Caco-2 (cell line): ENCODE measurements at regions not wholly inside any gene's neighbourhood (a gene's known extent, or its start where the extent isn't known, plus 50 kb on each side); places are given as distances from the start of the nearest gene placed in this dataset.

Experiments
- BruUV-seq: library from RNA; stranded (reverse); fragments of 400-500 nt; replicated peaks from 2 replicates; lab custom pipeline; 2021; lab: Mats Ljungman, UMichigan
- CTCF ChIA-PET: fragments of 300-600 bp; sonication (Branson Sonifier 250); formaldehyde crosslinking; loops from one replicate; lab custom pipeline; 2022; ENCODE audit warnings: antibody characterized with exemption; lab: Charles Lee
- POLR2A ChIA-PET: fragments of 300-600 bp; sonication (Branson Sonifier 250); formaldehyde crosslinking; loops from one replicate; lab custom pipeline; 2022; ENCODE audit warnings: antibody characterized with exemption; lab: Charles Lee
- DNase-seq, 2 experiments: peaks; one replicate each; pipeline versions ENCODE4 v3.0.0 to v3.0.0-alpha.2; 2020 to 2022
- H3K27me3 ChIP-seq: replicated peaks from 2 replicates; pipeline ENCODE4 v1.6.0; 2011; ENCODE audit warnings: low read length; ENCODE audit not compliant: control insufficient read depth, insufficient read depth
- H3K36me3 ChIP-seq: 2 replicates; pipeline ENCODE4 v1.5.1; 2011; ENCODE audit warnings: low read length; ENCODE audit not compliant: control insufficient read depth, insufficient read depth
- H3K4me1 ChIP-seq: fragments of 250-450 bp; sonication (Bioruptor Pico); 2 replicates; pipeline ENCODE4 v1.5.1; 2020; ENCODE audit warnings: mild to moderate bottlenecking
- H3K4me3 ChIP-seq: 2 replicates; pipeline ENCODE4 v1.5.1; 2011; ENCODE audit warnings: low read depth, mild to moderate bottlenecking, control low read depth, low read length
- H3K9me3 ChIP-seq: fragments of 250-450 bp; sonication (Bioruptor Pico); 2 replicates; pipeline ENCODE4 v1.5.1; 2020; ENCODE audit warnings: mild to moderate bottlenecking, moderate library complexity
- H3K27ac Mint-ChIP-seq: one replicate; pipeline ENCODE4 v1.8.0; 2022; ENCODE audit warnings: mixed read lengths; ENCODE audit not compliant: unreplicated experiment
- H3K27me3 Mint-ChIP-seq: one replicate; pipeline ENCODE4 v1.8.0; 2022; ENCODE audit warnings: mixed read lengths; ENCODE audit not compliant: insufficient read depth, unreplicated experiment
- H3K36me3 Mint-ChIP-seq: one replicate; pipeline ENCODE4 v1.8.0; 2022; ENCODE audit warnings: mild to moderate bottlenecking, mixed read lengths; ENCODE audit not compliant: insufficient read depth, unreplicated experiment
- H3K4me1 Mint-ChIP-seq: one replicate; pipeline ENCODE4 v1.8.0; 2022; ENCODE audit warnings: low read depth, mixed read lengths; ENCODE audit not compliant: unreplicated experiment
- H3K4me3 Mint-ChIP-seq: one replicate; pipeline ENCODE4 v1.8.0; 2022; ENCODE audit warnings: mild to moderate bottlenecking, moderate library complexity, mixed read lengths; ENCODE audit not compliant: unreplicated experiment
- H3K9me3 Mint-ChIP-seq: one replicate; pipeline ENCODE4 v1.8.0; 2022; ENCODE audit warnings: mixed read lengths; ENCODE audit not compliant: unreplicated experiment
- intact Hi-C: fragments of 100-400 bp; cut with micrococcal nuclease; formaldehyde crosslinking; loops from one replicate; pipeline ENCODE4 v1.10.0; 2022; ENCODE audit not compliant: unreplicated experiment
- TF ChIP-seq, protein P1 (sequence below), 2 experiments: fragments of 200-600 bp in 1 of 2; IDR thresholded peaks; 1 replicate in 1 of 2; 2 replicates in 1 of 2; pipeline versions ENCODE4 v1.5.1 to v1.8.0; 2011 to 2022; ENCODE audit warnings: antibody characterized with exemption in 1 of 2, control low read depth in 1 of 2, inconsistent platforms in 1 of 2, low read depth in 1 of 2, low read length in 1 of 2, mild to moderate bottlenecking in 1 of 2, moderate library complexity in 1 of 2; ENCODE audit not compliant: insufficient read depth in 1 of 2, severe bottlenecking in 1 of 2, unreplicated experiment in 1 of 2

DNA sequence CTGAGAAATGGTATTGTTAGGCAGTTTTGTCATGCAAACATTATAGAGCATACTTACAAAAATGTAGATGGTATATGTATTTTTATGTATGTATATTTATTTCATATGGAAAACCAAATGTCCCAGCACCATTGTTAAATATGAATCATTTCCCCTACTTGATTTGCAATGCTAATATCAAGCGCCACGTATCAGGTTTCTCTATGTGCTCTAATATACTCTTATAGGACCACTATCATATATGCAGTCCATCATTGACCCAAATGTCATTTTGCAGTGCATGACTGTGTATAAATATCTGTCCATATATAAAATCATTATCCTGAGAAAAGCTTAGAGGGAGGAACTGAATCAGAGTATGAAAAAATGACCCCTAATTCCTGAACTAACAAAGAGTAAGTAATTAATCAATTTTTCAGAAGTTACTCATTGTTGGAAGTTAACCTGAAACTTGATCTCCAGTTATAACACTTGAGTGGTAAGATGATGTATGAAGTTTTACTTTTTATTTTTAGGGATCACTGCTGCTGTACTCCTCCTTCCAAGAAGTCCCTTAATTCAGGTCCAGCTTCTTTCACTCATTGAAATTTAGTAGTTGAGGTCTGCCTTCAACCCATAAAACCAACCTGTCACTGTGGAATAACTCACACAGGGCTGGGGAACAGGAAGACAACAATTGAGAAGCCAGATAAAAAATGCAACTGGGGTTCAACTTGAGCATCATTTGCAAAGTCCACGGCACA lies 134.8 kb upstream of the LDB2 start:
- Mint-ChIP-seq H3K27ac (no peak overlapping the region), H3K4me1 (no peaks in the 10 kb centered on the region), H3K4me3 (no peak overlapping the region), H3K36me3 (no peaks in the 10 kb centered on the region), H3K9me3 (no peaks in the 10 kb centered on the region), H3K27me3 (peaks cover 10% of the 10 kb centered on the region)
- no peaks in the 10 kb centered on the region for H3K9me3 ChIP-seq
- ChIA-PET CTCF (no interaction called here), POLR2A (no interaction called here)
- H3K27me3 ChIP-seq = no peaks in the 10 kb centered on the region
- intact Hi-C loops = no loop called here
- TF ChIP-seq, protein P1, sequence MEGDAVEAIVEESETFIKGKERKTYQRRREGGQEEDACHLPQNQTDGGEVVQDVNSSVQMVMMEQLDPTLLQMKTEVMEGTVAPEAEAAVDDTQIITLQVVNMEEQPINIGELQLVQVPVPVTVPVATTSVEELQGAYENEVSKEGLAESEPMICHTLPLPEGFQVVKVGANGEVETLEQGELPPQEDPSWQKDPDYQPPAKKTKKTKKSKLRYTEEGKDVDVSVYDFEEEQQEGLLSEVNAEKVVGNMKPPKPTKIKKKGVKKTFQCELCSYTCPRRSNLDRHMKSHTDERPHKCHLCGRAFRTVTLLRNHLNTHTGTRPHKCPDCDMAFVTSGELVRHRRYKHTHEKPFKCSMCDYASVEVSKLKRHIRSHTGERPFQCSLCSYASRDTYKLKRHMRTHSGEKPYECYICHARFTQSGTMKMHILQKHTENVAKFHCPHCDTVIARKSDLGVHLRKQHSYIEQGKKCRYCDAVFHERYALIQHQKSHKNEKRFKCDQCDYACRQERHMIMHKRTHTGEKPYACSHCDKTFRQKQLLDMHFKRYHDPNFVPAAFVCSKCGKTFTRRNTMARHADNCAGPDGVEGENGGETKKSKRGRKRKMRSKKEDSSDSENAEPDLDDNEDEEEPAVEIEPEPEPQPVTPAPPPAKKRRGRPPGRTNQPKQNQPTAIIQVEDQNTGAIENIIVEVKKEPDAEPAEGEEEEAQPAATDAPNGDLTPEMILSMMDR (IDR thresholded peaks at IDR 0.05; ENCODE audit: insufficient read depth in 1 of 2, low read depth in 1 of 2, low read length in 1 of 2, severe bottlenecking in 1 of 2, unreplicated experiment in 1 of 2) = no peak
- no peak overlapping the region for H3K4me3 ChIP-seq
- DNase-seq = no peak
- H3K4me1 ChIP-seq = no peaks in the 10 kb centered on the region
- H3K36me3 ChIP-seq = no peaks in the 10 kb centered on the region
- BruUV-seq = no TSS peak

DNA sequence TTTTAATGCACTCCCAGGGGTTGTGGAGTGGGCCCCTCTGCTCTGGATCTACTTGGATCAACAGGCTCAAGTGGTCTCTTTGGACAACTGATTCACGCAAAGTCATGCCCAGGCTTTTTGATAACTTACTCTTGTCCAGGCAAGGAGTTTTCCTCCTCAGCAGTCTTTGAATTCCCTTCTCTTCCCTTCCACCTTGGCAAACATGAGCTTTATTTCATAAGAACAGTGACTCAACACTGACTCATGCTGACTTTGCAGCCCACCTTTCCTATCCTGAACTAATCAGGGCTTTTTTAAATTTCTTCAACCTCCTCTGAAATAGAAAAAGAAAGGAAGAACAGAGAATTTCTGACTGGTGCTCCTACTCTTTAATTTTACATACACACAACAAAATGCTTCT lies 132.1 kb upstream of the LDB2 start:
- no peaks in the 10 kb centered on the region for H3K9me3 ChIP-seq
- no peak overlapping the region for H3K4me3 ChIP-seq
- no peaks in the 10 kb centered on the region for H3K27me3 ChIP-seq
- ChIA-PET CTCF (no interaction called here), POLR2A (no interaction called here)
- H3K4me1 ChIP-seq = no peaks in the 10 kb centered on the region
- Mint-ChIP-seq H3K27me3 (peaks cover 13% of the 10 kb centered on the region), H3K4me1 (no peaks in the 10 kb centered on the region), H3K36me3 (no peaks in the 10 kb centered on the region), H3K27ac (no peak overlapping the region), H3K4me3 (no peak overlapping the region), H3K9me3 (no peaks in the 10 kb centered on the region)
- intact Hi-C loops = no loop called here
- no TSS peak for BruUV-seq
- no peak for DNase-seq
- no peaks in the 10 kb centered on the region for H3K36me3 ChIP-seq
- TF ChIP-seq, protein P1 (IDR thresholded peaks at IDR 0.05; ENCODE audit: insufficient read depth in 1 of 2, low read depth in 1 of 2, low read length in 1 of 2, severe bottlenecking in 1 of 2, unreplicated experiment in 1 of 2) = no peak

DNA sequence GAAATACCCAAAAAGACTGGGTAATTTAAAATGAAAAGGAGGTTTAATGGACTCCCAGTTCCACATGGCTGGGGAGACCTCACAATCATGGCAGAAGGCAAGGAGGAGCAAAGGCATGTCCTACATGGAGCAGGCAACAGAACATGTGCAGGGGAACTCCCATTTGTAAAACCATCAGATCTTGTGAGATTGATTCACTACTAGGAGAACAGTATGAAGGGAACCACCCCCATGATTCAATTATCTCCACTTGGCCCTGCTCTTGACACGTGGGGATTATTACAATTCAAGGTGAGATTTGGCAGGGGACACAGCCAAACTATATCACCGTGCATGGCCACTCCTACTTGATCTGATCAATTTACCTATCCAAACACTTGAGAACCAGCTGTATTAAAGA lies 131.5 kb upstream of the LDB2 start:
- TF ChIP-seq, protein P1 (IDR thresholded peaks at IDR 0.05; ENCODE audit: insufficient read depth in 1 of 2, low read depth in 1 of 2, low read length in 1 of 2, severe bottlenecking in 1 of 2, unreplicated experiment in 1 of 2) = no peak
- Mint-ChIP-seq H3K27ac (no peak overlapping the region), H3K4me1 (no peaks in the 10 kb centered on the region), H3K27me3 (peaks cover 13% of the 10 kb centered on the region), H3K9me3 (no peaks in the 10 kb centered on the region), H3K36me3 (no peaks in the 10 kb centered on the region), H3K4me3 (no peak overlapping the region)
- intact Hi-C loops = no loop called here
- CTCF ChIA-PET = no interaction called here
- POLR2A ChIA-PET = no interaction called here
- no peaks in the 10 kb centered on the region for H3K27me3 ChIP-seq
- no peaks in the 10 kb centered on the region for H3K9me3 ChIP-seq
- no peaks in the 10 kb centered on the region for H3K36me3 ChIP-seq
- DNase-seq = no peak
- BruUV-seq = no TSS peak
- H3K4me3 ChIP-seq = no peak overlapping the region
- no peaks in the 10 kb centered on the region for H3K4me1 ChIP-seq
